ENCODE measurements at regions not wholly inside any gene's neighbourhood (a gene's known extent, or its start where the extent isn't known, plus 50 kb on each side); places are given as distances from the start of the nearest gene placed in this dataset.

DNA sequence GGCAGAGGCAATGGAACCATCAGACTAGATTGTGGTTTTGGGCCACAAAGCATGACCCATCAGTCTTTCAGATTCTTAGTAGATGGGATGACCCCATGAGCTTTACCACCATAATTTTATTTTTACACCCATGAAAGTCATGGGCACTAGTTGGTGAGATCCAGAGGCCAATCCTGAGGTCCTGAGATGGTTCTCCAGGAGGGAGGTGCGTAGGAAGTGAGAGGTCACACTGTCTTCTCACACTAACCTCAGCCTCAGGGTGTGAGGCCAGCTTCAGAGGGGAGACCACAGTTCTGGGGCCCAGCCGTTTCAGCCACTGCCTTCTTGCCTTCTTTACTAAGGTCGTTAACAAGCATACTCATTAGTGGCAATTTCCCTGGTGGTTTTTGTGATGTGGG is 106.4 kb downstream of the AKAP11 start:
- H3K36me3 Mint-ChIP-seq (ENCODE audit: low read depth), result peaks cover 3% of the 10 kb centered on the region
- no peaks in the 10 kb centered on the region for H3K79me2 ChIP-seq (replicated peaks; ENCODE audit: insufficient read depth)
- peaks cover 15% of the 10 kb centered on the region; the same call in 1 of the 2 replicates for H3K9me2 ChIP-seq (ENCODE audit: insufficient read depth)
- peaks cover 2% of the 10 kb centered on the region for H3K27me3 Mint-ChIP-seq (ENCODE audit: insufficient read depth, low read depth, poor library complexity)
- no peaks in the 10 kb centered on the region for H3K36me3 ChIP-seq (ENCODE audit: insufficient read depth)
- no peak overlapping the region for H3K4me2 ChIP-seq
- DNase-seq (ENCODE audit: low spot score) (no peak), ATAC-seq (no peak)
- no peak overlapping the region for H3K4me3 Mint-ChIP-seq
- peaks cover 10% of the 10 kb centered on the region for H3K9me3 Mint-ChIP-seq
- H3K27ac Mint-ChIP-seq, result no peak overlapping the region
- TF ChIP-seq POLR2AphosphoS5 (IDR thresholded peaks at IDR 0.05; ENCODE audit: low read depth) (no peak), ZNF114 (CRISPR knock-in tag; IDR thresholded peaks at IDR 0.05) (no peak), ZNF331 (CRISPR knock-in tag; IDR thresholded peaks at IDR 0.05; ENCODE audit: low read depth) (no peak), CTCF (conservative IDR thresholded peaks at IDR 0.05; ENCODE audit: low read depth in 2 of 2) (no peak)
- H3K27ac ChIP-seq (ENCODE audit: low read depth), result no peak overlapping the region
- no peaks in the 10 kb centered on the region for H4K20me1 ChIP-seq (replicated peaks; ENCODE audit: insufficient read depth)
- no peaks in the 10 kb centered on the region for H3F3A ChIP-seq (replicated peaks; ENCODE audit: low read depth)
- no peak overlapping the region; the same call in 1 of the 2 replicates for H2AFZ ChIP-seq
- no peak overlapping the region for H3K4me3 ChIP-seq
- H3K27me3 ChIP-seq (ENCODE audit: insufficient read depth), result no peaks in the 10 kb centered on the region
- H3K4me1 Mint-ChIP-seq, result no peaks in the 10 kb centered on the region
- no peaks in the 10 kb centered on the region for H3K4me1 ChIP-seq (ENCODE audit: insufficient read depth)

- Histone ChIP-seq H2AFZ (no peak overlapping the region), H3K9me2 (ENCODE audit: insufficient read depth) (peaks cover 15% of the 10 kb centered on the region; the same call in 1 of the 2 replicates), H3K4me2 (no peak overlapping the region), H3K4me3 (no peak overlapping the region), H4K20me1 (replicated peaks; ENCODE audit: insufficient read depth) (no peaks in the 10 kb centered on the region), H3K79me2 (replicated peaks; ENCODE audit: insufficient read depth) (no peaks in the 10 kb centered on the region), H3K36me3 (ENCODE audit: insufficient read depth) (no peaks in the 10 kb centered on the region), H3K27me3 (ENCODE audit: insufficient read depth) (no peaks in the 10 kb centered on the region), H3K4me1 (ENCODE audit: insufficient read depth) (no peaks in the 10 kb centered on the region), H3F3A (replicated peaks; ENCODE audit: low read depth) (no peaks in the 10 kb centered on the region), H3K27ac (ENCODE audit: low read depth) (no peak overlapping the region)
- no peak for ATAC-seq
- Mint-ChIP-seq H3K4me1 (no peaks in the 10 kb centered on the region), H3K4me3 (no peak overlapping the region), H3K27ac (no peak overlapping the region), H3K9me3 (peaks cover 10% of the 10 kb centered on the region), H3K27me3 (ENCODE audit: insufficient read depth, low read depth, poor library complexity) (peaks cover 2% of the 10 kb centered on the region), H3K36me3 (ENCODE audit: low read depth) (peaks cover 3% of the 10 kb centered on the region)
- no peak for DNase-seq (ENCODE audit: low spot score)
- TF ChIP-seq EZH2phosphoT487 (IDR thresholded peaks at IDR 0.05; ENCODE audit: unreplicated experiment) (no peak), ZNF331 (CRISPR knock-in tag; IDR thresholded peaks at IDR 0.05; ENCODE audit: low read depth) (no peak), NANOG (IDR thresholded peaks at IDR 0.05; ENCODE audit: borderline replicate concordance) (no peak), ETS1 (IDR thresholded peaks at IDR 0.05) (no peak), CREB1 (CRISPR knock-in tag; IDR thresholded peaks at IDR 0.05; ENCODE audit: low read depth) (no peak), JUNB (IDR thresholded peaks at IDR 0.05; ENCODE audit: unreplicated experiment) (no peak), ZNF462 (CRISPR knock-in tag; IDR thresholded peaks at IDR 0.05) (no peak), ZNF114 (CRISPR knock-in tag; IDR thresholded peaks at IDR 0.05) (no peak), CTCF (conservative IDR thresholded peaks at IDR 0.05; ENCODE audit: low read depth in 2 of 2) (no peak), POLR2AphosphoS5 (IDR thresholded peaks at IDR 0.05; ENCODE audit: low read depth) (no peak), STAT1 (IDR thresholded peaks at IDR 0.05; ENCODE audit: unreplicated experiment) (no peak)
These were observed 107.3 kb downstream of the AKAP11 start for GRCh38 chr13:42379241-42379640.
